Smooth muscle cell of the brain vasculature (primary cell): ENCODE measurements at regions not wholly inside any gene's neighbourhood (a gene's known extent, or its start where the extent isn't known, plus 50 kb on each side); places are given as distances from the start of the nearest gene placed in this dataset.
A peak's percentile ranks its signal among the peaks of the same experiment; 100 is the strongest.

ENCODE experiments used
- DNase-seq: peaks from one replicate; pipeline ENCODE4 v3.0.0-alpha.2; 2012; ENCODE audit warnings: low read depth, low spot score

DNA sequence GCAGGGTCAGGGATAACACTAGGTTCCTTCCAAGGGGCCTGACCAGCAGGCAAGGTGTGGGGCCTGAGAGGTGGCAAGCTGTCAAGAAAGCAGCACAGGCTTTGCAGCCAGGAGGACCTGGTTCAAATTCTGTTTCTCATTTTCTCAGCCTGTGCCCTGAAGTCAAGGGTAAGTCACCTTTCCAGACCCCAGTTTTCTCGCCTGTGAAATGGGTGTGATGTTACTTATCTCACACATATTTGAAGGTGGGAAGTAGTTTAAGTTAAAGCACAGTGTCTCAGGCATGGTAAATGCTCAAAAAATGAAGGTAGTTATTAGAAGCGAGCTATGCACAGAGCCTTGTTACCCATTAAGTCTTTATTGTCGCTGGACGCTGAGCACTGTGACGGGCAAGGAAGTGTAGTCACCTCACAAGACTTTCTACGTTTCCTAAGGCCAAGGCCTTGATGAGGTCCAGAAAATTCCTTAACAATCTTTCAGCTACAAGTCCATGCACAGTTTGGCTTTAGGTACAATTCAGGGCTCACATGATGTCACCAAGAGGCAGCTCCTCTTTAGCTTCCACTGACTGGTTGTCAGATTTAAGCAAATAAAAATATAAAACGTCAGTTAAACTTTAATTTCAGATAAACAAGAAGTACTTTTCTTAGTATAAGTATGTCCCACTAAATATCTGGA is 522.6 kb upstream of the PROK2 start:
- no peak for DNase-seq

GRCh38 chr3:72306800-72307341 is 521.9 kb upstream of the PROK2 start:
- peak; percentile 41 for DNase-seq

DNA sequence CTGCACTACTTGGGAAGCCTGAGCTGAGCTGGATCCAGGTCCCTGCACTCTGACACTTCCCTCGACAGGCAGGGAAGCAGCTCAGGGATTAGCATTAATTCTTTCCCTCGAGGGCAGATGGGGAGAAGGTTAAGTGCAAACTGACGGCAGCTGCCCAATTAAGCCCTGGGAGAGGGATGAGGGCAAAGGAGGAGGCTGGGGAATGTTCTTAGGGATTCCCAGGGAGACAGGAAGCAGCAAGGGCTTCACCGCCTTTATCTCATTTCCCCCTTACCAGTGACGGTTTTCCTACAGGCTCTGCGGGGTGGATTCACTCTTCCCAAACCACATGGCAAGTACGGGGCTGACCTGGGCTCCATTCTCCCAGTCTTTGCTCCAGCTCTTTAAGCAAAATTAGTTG is 519.0 kb upstream of the PROK2 start:
- no peak for DNase-seq

- DNase-seq: no peak
Observed at GRCh38 chr3:72301779-72302178, 516.8 kb upstream of the PROK2 start.

DNA sequence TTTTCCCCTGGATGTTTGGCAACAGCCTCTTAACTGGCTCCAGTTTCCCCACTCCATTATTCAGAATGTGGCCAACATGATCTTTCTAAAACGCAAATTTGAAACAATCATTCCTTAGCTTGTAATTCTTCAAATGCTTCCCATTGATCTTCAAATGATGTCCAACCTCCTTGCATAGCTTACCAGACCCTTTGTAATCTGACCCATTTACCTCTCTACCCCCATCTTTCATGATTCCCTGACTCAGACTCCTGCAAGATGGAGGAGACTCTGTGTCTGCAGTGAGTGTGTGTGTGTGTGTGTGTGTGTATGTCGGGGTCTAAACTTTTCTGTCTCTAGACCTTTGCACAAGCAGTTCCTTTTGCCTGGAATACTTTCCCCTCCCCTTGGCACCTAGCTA is 515.7 kb upstream of the PROK2 start:
- no peak for DNase-seq

DNA sequence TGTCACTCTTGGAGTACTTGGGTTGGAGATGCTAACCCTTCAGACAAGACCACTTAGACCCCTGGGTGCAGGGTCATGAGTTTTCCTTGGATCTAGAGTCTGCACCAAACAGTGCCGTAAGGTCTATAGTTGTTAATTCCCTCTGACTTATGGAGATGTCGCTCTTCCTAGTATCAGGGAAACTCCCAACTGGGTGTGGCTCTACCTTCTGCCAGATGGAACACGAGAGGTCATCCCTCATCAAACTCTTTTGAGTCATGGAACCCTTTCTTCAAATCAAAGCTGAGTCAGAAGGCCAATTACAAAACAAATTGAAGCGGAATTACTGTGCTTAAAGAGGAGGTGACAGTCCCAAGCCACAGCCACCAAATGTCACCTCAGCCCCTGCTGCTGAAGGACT is 514.9 kb upstream of the PROK2 start:
- no peak for DNase-seq

- no peak for DNase-seq
Observed at GRCh38 chr3:72299321-72299802, 514.4 kb upstream of the PROK2 start.

- no peak for DNase-seq
Observed at GRCh38 chr3:72298201-72299152, 513.5 kb upstream of the PROK2 start.

- no peak for DNase-seq
Observed at GRCh38 chr3:72297481-72297880, 512.5 kb upstream of the PROK2 start.

DNA sequence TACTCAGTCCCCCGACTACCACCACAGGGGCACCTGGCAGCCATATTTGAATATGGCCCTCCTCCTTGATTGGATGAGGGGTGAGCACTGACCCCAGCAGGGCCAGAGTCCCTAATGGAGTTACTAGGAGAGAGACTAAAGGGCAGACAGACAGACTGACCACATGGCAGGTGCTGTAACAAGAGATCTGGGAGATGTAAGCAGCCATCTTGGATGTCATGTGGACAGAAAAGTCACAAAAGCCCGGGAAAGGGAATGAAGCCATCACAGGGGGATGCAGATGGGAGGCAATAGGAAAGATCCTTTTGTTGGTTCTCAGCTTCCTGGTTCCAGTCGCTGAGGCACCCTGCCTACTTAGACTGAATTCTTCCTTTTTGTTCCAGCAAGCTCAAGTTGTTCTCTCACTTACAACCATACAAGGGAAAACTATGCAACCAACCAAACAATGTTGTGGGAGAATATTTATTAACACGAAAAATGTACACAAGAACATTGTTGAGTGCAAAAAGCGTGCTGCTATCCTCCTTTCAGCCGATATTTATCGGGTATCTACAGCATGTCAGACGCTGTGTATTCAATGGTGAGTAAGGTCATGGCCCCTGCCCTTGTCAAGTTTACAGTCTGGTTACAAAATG is 511.6 kb upstream of the PROK2 start:
- DNase-seq: no peak

- DNase-seq: no peak
Observed at GRCh38 chr3:72295962-72296450, 511.1 kb upstream of the PROK2 start.

GRCh38 chr3:72295276-72295961 is 510.5 kb upstream of the PROK2 start:
- DNase-seq: no peak

GRCh38 chr3:72290859-72291638 is 506.1 kb upstream of the PROK2 start:
- no peak for DNase-seq

GRCh38 chr3:72289692-72290071 is 504.7 kb upstream of the PROK2 start:
- DNase-seq: no peak

DNA sequence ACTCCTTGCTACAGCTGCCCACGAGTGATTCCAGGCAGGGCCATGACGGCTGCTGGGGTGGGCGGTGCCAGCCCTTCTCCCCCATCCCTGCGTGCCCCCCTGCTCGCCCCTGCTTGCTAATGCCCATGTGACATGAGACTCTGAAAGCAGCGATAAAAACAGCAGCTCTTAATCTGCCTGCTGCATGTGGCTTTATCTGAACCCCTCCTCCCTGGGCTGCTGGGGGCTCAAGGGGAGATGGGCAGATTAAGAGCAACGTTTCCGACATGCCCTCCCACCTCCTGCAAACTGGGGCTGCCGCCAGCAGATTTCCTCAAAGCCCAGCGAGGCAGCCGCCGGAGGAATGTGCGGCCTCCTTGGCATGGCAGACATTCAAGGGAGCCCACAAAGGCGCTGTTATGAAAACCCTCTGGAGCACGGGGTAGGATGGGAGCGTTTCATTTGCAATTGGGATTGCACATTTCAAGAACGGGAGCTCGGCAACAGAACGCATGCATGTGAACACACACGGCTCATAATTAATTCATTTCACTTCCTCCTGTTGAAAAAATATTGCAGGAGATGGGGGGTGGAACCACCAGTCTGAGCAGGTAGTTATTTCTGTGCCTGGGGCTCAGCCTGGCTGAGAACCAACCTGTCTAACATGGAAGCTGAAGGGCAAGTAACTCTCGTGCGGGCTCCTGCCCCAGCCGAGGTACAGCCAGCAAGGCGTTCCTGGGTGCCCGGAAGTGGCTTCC is 504.2 kb upstream of the PROK2 start:
- DNase-seq: no peak

GRCh38 chr3:72287956-72288355 is 503.0 kb upstream of the PROK2 start:
- no peak for DNase-seq

- no peak for DNase-seq
Observed at GRCh38 chr3:72285502-72285901, 500.6 kb upstream of the PROK2 start.

- no peak for DNase-seq
Observed at GRCh38 chr3:72284471-72284870, 499.5 kb upstream of the PROK2 start.

DNA sequence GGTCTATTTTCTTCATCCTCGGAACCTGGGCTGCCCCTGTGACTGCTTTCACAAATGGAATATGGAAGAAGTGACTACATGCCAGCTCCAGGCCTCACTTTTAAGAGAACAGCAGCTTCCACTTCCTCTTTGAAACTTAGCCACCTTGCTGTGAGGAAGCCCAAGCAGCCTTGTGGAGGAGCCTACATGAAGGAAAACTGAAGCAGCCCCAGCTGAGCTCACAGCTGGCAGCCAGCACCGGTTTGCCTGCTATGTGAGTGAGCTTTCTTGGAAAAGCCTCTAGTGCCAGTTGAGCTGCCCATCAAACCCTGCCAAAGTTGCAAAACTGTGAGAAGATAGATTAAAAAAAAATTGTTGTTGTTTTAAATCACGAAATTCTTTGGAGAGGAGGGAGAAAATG is 498.0 kb upstream of the PROK2 start:
- DNase-seq: no peak

DNA sequence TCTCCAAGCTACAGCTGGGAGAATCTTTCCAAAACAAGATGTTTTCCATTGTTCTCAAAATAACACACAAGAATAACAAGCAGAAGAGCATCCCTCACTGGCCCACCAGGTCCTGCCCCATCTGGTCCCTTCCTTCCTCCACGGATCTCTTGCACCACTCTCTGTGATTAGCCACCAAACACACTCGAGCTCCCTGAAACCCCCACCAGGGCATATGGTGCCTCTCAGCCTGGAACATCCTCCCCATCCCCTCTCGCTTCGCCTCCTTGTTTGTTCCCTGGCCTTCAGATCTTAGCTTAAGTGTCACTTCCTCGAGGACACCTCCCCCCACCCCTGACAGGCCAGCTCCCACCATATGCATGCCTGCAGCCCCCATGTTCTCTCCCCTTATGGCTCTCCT is 496.6 kb upstream of the PROK2 start:
- no peak for DNase-seq
